GM12891 (cell line): ENCODE measurements at regions not wholly inside any gene's neighbourhood (a gene's known extent, or its start where the extent isn't known, plus 50 kb on each side); places are given as distances from the start of the nearest gene placed in this dataset.

Experiments used
- POLR2A ChIP-seq: IDR thresholded peaks from 2 replicates; pipeline ENCODE4 v1.6.1; 2011; ENCODE audit warnings: low read depth, low read length, control low read depth
- POLR2AphosphoS5 ChIP-seq: IDR thresholded peaks from 2 replicates; pipeline ENCODE4 v1.6.1; 2011; ENCODE audit warnings: low read depth, low read length, control low read depth
- POU2F2 ChIP-seq: IDR thresholded peaks from 2 replicates; pipeline ENCODE4 v1.6.1; 2011; ENCODE audit warnings: low read depth, mild to moderate bottlenecking, control low read depth, low read length, moderate library complexity
- SPI1 ChIP-seq: IDR thresholded peaks from 2 replicates; pipeline ENCODE4 v1.6.1; 2011; ENCODE audit warnings: low read depth, low read length, control low read depth
- TAF1 ChIP-seq: IDR thresholded peaks from 2 replicates; pipeline ENCODE4 v1.6.1; 2011; ENCODE audit warnings: low read depth, low read length, control low read depth

DNA sequence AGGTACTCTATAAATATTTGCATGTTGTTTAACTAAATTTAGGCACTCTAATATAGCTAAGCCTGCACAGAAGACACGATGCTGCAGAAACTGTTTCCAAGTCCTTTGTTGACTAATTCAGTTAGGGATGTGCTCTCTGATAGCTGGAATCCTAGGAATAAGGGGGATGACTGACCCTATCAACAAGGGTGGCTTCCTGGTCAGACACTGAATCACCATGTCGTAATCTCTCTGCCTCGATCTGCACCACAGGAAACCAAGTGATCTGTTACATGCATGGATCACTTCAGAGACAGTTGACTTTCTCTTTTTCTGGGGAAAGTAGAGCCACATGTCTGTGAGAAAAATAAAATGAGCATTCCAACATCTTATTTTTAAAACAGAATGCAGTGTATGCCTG lies 169.1 kb downstream of the GUCY2F start:
- no peak for TF ChIP-seq POLR2A
- TF ChIP-seq SPI1, result no peak
- no peak for TF ChIP-seq POLR2AphosphoS5
- TF ChIP-seq TAF1, result no peak
- TF ChIP-seq POU2F2, result no peak
